Hematopoietic multipotent progenitor cell treated with erythropoietin and hydrocortisone succinate and interleukin-3 and kit ligand, for 15 days (in vitro differentiated cells): ENCODE measurements at regions not wholly inside any gene's neighbourhood (a gene's known extent, or its start where the extent isn't known, plus 50 kb on each side); places are given as distances from the start of the nearest gene placed in this dataset.
"Not testable (repeated sequence)": the region's sequence is repeated elsewhere in the genome, so short reads cannot be mapped to it uniquely, and the experiment has no call there.

Experiments used
- DNase-seq: peaks from one replicate; pipeline ENCODE4 v3.0.0-alpha.2; 2015; ENCODE audit warnings: low spot score

- DNase-seq, result no peak
These were observed 605.3 kb upstream of the SPRY2 start for GRCh38 chr13:80946008-80946802.

GRCh38 chr13:80945328-80945727, 604.4 kb upstream of the SPRY2 start:
- no peak for DNase-seq

DNA sequence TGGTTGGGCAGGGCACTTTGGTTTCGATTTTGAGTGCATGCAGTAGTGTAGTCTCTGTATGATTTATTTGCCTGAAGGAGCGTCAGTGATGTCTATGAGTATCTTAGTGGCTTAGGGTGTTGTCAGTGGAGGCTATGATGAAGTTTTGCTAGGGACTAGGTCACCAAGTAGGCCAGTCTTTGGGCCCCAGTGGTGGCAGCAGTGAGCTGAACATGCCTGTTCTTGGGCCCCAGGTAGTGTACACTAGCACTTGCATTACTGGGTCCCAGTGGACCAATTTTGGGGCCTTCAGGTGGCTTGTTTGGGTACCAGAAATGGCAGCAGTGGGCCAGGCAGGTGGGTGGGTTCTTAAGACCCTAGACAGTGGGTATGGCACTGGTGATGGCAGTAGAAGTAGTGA, 598.7 kb upstream of the SPRY2 start:
- no peak for DNase-seq

DNA sequence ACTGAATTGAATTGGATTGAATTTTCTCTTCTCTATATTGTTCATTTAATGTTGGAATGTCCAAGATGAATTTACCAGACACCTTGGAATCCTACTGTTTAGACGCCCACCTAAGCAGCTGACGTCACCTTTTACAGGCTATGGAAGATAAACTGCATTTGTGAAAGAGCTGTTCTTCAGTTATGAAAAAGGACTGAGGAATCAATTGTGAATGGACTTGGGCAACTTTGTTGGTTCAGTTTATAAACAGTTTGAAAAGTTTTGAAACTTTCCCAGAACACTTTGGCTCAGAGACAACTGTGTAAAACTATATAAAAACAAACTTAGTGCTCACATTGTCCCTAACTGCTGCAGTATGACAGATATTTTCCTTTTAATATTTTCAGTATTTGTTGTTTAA, 590.8 kb upstream of the SPRY2 start:
- no peak for DNase-seq

GRCh38 chr13:80931118-80931517, 590.2 kb upstream of the SPRY2 start:
- no peak for DNase-seq

GRCh38 chr13:80928241-80928640, 587.3 kb upstream of the SPRY2 start:
- DNase-seq, result no peak

DNA sequence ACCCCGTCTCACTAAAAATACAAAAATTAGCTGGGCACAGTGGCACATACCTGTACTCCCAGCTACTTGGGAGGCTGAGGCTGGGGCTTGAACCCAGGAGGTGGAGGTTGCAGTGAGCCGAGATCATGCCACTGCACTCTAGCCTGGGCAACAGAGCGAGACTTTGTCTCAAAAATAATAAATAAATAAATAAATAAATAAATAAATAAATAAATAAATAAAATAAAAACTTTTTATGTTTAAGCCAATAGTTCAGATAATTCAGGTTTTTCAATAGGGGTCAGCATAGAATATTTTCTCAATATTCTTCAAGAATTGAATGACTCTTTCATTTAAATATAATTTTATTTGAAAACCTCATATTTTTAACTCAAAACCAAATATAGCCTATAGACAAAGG, 585.1 kb upstream of the SPRY2 start:
- DNase-seq, result not testable (repeated sequence)

GRCh38 chr13:80924596-80924995, 583.7 kb upstream of the SPRY2 start:
- DNase-seq, result no peak

DNA sequence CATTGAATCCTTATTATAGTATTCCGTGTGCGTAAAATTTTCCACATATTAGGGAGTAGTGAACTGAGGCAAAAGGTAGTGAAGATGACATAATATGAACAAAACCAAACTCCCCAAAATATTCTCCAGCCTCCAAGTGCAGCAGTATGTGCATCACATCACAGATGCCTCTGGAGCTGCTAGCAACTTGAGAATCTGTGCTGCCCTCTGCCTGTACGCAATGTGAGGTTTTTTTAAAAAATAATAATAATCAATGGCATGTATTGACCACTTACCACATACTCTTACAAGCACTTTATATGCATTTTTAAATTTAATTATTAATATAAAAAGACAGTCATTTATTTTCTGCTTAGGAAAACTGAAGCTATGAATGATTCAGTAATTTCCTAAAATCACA, 583.0 kb upstream of the SPRY2 start:
- no peak for DNase-seq

DNA sequence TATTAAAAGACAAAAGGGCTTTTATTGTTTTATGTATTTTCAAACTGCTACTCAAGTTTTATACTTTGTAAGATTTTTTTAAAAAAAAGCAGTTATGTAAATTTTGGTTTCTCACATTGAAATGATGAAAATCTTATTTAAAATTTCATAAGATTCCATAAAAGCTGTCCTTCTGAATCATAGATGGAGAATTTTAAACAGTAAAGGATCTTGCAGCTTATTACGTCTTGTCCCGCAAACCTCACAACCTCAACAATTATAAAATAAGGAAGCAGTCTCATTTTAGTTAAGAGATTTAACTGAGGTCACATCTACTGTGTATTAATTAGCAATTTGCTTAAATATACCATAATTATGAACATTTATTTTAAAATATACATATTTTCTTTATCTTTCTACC, 581.0 kb upstream of the SPRY2 start:
- DNase-seq, result no peak

DNA sequence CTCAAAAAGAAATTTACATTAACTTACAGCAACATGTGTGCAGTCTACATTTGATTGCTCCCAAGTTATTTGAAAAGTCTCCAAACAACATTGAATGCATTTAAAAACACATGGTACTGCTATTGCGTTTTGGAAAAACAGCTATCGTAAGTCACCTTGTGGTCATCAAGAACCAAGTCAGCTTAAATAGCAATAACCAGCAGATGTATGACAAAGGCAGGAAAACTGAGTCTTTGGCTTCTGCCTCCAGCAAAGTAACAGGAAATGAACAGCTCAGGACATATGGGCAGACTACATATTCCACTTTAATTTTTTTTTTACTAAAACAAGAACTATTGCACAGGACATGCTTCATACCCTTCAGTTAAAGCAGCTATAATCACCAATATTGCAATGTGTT, 580.6 kb upstream of the SPRY2 start:
- DNase-seq, result no peak

DNA sequence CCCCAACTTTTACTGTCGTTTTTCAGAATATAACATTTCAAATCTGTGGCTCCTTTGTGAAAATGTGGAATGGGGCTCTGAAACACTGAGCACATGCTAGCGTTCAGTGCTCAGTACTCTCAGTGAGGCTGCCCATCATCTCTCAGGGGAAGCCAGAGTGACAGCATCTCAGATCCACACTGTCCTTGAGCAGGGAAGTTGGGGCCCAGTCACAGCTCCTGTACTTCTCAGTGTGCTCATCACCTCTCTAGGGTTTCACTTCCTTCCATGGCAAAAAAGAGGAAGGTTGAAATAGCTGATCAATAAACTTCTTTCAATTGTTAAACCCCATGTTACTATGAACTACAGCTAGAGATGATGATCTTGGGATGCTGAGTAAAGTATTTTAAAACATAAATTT, 565.9 kb upstream of the SPRY2 start:
- no peak for DNase-seq

GRCh38 chr13:80904386-80904785, 563.5 kb upstream of the SPRY2 start:
- DNase-seq, result no peak

GRCh38 chr13:80903911-80904310, 563.0 kb upstream of the SPRY2 start:
- DNase-seq, result no peak

GRCh38 chr13:80901530-80901929, 560.6 kb upstream of the SPRY2 start:
- DNase-seq, result no peak

GRCh38 chr13:80901111-80901510, 560.2 kb upstream of the SPRY2 start:
- DNase-seq, result no peak

- DNase-seq, result no peak
These were observed 559.6 kb upstream of the SPRY2 start for GRCh38 chr13:80900561-80900960.

DNA sequence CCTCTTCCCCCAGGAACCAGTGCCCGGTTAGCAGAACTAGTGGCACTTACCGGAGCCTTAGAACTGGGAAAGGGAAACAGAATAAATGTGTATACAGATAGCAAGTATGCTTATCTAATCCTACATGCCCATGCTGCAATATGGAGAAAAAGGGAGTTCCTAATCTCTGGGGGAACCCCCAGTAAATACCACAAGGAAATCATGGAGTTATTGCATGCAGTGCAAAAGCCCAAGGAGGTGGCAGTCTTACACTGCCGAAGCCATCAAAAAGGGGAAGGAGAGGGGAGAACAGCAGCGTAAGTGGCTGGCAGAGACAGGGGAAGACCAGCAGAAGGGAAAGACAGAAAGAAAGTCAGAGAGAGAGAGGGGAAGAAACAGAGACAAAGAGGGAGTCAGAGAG, 556.7 kb upstream of the SPRY2 start:
- not testable (repeated sequence) for DNase-seq

GRCh38 chr13:80894917-80895316, 554.0 kb upstream of the SPRY2 start:
- DNase-seq, result no peak

GRCh38 chr13:80889829-80890228, 548.9 kb upstream of the SPRY2 start:
- DNase-seq, result no peak

- no peak for DNase-seq
These were observed 547.5 kb upstream of the SPRY2 start for GRCh38 chr13:80888390-80888789.

GRCh38 chr13:80884056-80884785, 543.3 kb upstream of the SPRY2 start:
- DNase-seq, result no peak

GRCh38 chr13:80883545-80883944, 542.6 kb upstream of the SPRY2 start:
- DNase-seq, result no peak
